ENCODE measurements at regions not wholly inside any gene's neighbourhood (a gene's known extent, or its start where the extent isn't known, plus 50 kb on each side); places are given as distances from the start of the nearest gene placed in this dataset.

GRCh38 chr15:93196135-93196670, 107.2 kb upstream of the RGMA start:
- Histone ChIP-seq H3K27me3 (peaks cover 4% of the 10 kb centered on the region), H3K9me3 (peaks cover 0 to 8% of the 10 kb centered on the region in 2 donors), H3K4me1 (no peaks in the 10 kb centered on the region), H3K27ac (no peak overlapping the region), H3K36me3 (no peaks in the 10 kb centered on the region), H3K4me3 (no peak overlapping the region)
- TF ChIP-seq EP300 (IDR thresholded peaks at IDR 0.05; ENCODE audit: low read depth), result no peak
- TF ChIP-seq, protein P1, sequence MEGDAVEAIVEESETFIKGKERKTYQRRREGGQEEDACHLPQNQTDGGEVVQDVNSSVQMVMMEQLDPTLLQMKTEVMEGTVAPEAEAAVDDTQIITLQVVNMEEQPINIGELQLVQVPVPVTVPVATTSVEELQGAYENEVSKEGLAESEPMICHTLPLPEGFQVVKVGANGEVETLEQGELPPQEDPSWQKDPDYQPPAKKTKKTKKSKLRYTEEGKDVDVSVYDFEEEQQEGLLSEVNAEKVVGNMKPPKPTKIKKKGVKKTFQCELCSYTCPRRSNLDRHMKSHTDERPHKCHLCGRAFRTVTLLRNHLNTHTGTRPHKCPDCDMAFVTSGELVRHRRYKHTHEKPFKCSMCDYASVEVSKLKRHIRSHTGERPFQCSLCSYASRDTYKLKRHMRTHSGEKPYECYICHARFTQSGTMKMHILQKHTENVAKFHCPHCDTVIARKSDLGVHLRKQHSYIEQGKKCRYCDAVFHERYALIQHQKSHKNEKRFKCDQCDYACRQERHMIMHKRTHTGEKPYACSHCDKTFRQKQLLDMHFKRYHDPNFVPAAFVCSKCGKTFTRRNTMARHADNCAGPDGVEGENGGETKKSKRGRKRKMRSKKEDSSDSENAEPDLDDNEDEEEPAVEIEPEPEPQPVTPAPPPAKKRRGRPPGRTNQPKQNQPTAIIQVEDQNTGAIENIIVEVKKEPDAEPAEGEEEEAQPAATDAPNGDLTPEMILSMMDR (IDR thresholded peaks at IDR 0.05), result no peak
- no peak for DNase-seq
- 67 to 75% methylated on average over 4 to 5 of the region's 5 CpGs for WGBS, 2 donors (ENCODE audit: low coverage in 1 of 2)
- in situ Hi-C loops (cut with MboI; ENCODE audit: low pct_ligation_motif_present in 1 of 4, low pct_unique_long_range_greater_than_20kb in 1 of 4, low sequenced_read_pairs in 3 of 4) (no loop called here), intact Hi-C loops (cut with DNase I; ENCODE audit: low total_unique reads) (no loop called here)

GRCh38 chr15:93195109-93195508, 106.1 kb upstream of the RGMA start:
- TF ChIP-seq POLR2A (IDR thresholded peaks at IDR 0.05) (no peak), POLR2AphosphoS5 (IDR thresholded peaks at IDR 0.05) (no peak), EP300 (IDR thresholded peaks at IDR 0.05; ENCODE audit: low read depth) (no peak)
- TF ChIP-seq, protein P1 (IDR thresholded peaks at IDR 0.05), result no peak
- H3K27ac ChIP-seq, result no peak overlapping the region
- no peak for DNase-seq
- H3K4me3 ChIP-seq, result no peak overlapping the region
- H3K36me3 ChIP-seq, result no peaks in the 10 kb centered on the region
- peaks cover 4% of the 10 kb centered on the region for H3K27me3 ChIP-seq
- H3K4me1 ChIP-seq, result no peaks in the 10 kb centered on the region
- WGBS, 2 donors (ENCODE audit: low coverage in 1 of 2), result 48 to 53% methylated on average over 3 of the region's 3 CpGs
- intact Hi-C loops (cut with DNase I; ENCODE audit: low total_unique reads), result no loop called here
- in situ Hi-C loops (cut with MboI; ENCODE audit: low pct_ligation_motif_present in 1 of 4, low pct_unique_long_range_greater_than_20kb in 1 of 4, low sequenced_read_pairs in 3 of 4), result no loop called here
- H3K9me3 ChIP-seq, result peaks cover 0 to 8% of the 10 kb centered on the region in 2 donors

DNA sequence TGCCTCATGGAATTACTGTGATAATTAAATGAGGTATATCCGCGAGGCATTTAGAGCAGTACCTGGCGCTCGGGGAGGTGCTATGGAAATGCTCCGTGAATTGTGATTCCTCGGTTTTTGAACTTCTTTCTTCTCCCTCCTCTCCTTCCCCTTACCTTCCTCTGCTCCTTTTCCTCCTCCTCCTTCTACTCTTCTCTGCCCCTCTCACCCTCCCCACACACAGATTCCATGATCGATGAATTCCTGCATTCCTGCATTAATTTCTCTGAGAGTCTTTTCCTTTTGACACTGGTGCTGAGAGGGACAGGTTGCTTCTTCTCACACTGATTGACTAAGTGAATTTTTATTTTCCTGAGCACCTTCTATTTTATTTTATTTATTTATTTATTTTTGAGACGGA, 101.2 kb upstream of the RGMA start:
- H3K27ac ChIP-seq, result no peak overlapping the region
- no peaks in the 10 kb centered on the region for H3K9me3 ChIP-seq
- intact Hi-C loops (cut with DNase I; ENCODE audit: low total_unique reads), result no loop called here
- TF ChIP-seq, protein P1 (IDR thresholded peaks at IDR 0.05), result no peak
- TF ChIP-seq POLR2A (IDR thresholded peaks at IDR 0.05), result no peak
- TF ChIP-seq EP300 (IDR thresholded peaks at IDR 0.05; ENCODE audit: low read depth), result no peak
- no peak for TF ChIP-seq POLR2AphosphoS5 (IDR thresholded peaks at IDR 0.05)
- no peak overlapping the region for H3K4me3 ChIP-seq
- WGBS, 2 donors (ENCODE audit: low coverage in 1 of 2), result 86 to 87% methylated on average over 7 to 8 of the region's 8 CpGs
- in situ Hi-C loops (cut with MboI; ENCODE audit: low pct_ligation_motif_present in 1 of 4, low pct_unique_long_range_greater_than_20kb in 1 of 4, low sequenced_read_pairs in 3 of 4), result no loop called here
- DNase-seq, result no peak
- H3K36me3 ChIP-seq, result no peaks in the 10 kb centered on the region
- no peaks in the 10 kb centered on the region for H3K4me1 ChIP-seq
- peaks cover 15% of the 10 kb centered on the region for H3K27me3 ChIP-seq

DNA sequence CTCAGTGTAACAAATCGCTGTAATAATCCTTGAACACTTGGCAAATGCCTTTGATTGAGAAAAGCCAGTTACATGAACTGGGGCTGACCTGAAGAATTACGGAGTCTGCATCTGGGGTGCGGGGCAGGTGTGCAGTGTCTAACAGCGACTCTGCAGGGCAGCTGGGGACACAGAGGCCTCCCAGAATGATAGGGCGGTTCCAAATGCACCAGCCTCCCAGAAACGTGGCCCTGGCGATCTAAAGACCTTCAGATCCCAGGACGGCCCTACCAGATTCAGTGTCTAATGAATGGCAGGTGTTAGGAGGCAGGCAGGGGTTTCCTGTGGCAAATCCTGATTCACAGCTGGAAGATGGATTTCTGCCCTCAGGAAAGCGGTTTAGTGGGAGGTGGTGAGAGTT, 100.5 kb upstream of the RGMA start:
- TF ChIP-seq, protein P1 (IDR thresholded peaks at IDR 0.05), result no peak
- no peak for TF ChIP-seq EP300 (IDR thresholded peaks at IDR 0.05; ENCODE audit: low read depth)
- no peak for TF ChIP-seq POLR2AphosphoS5 (IDR thresholded peaks at IDR 0.05)
- no peak for TF ChIP-seq POLR2A (IDR thresholded peaks at IDR 0.05)
- Histone ChIP-seq H3K4me1 (no peaks in the 10 kb centered on the region), H3K27ac (no peak overlapping the region), H3K27me3 (peaks cover 15% of the 10 kb centered on the region), H3K9me3 (no peaks in the 10 kb centered on the region), H3K4me3 (no peak overlapping the region), H3K36me3 (no peaks in the 10 kb centered on the region)
- in situ Hi-C loops (cut with MboI; ENCODE audit: low pct_ligation_motif_present in 1 of 4, low pct_unique_long_range_greater_than_20kb in 1 of 4, low sequenced_read_pairs in 3 of 4), result no loop called here
- 28 to 40% methylated on average over 2 to 9 of the region's 9 CpGs for WGBS, 2 donors (ENCODE audit: low coverage in 1 of 2)
- intact Hi-C loops (cut with DNase I; ENCODE audit: low total_unique reads), result no loop called here
- no peak for DNase-seq
